ENCODE measurements at regions not wholly inside any gene's neighbourhood (a gene's known extent, or its start where the extent isn't known, plus 50 kb on each side); places are given as distances from the start of the nearest gene placed in this dataset.

- TF ChIP-seq, protein P1, sequence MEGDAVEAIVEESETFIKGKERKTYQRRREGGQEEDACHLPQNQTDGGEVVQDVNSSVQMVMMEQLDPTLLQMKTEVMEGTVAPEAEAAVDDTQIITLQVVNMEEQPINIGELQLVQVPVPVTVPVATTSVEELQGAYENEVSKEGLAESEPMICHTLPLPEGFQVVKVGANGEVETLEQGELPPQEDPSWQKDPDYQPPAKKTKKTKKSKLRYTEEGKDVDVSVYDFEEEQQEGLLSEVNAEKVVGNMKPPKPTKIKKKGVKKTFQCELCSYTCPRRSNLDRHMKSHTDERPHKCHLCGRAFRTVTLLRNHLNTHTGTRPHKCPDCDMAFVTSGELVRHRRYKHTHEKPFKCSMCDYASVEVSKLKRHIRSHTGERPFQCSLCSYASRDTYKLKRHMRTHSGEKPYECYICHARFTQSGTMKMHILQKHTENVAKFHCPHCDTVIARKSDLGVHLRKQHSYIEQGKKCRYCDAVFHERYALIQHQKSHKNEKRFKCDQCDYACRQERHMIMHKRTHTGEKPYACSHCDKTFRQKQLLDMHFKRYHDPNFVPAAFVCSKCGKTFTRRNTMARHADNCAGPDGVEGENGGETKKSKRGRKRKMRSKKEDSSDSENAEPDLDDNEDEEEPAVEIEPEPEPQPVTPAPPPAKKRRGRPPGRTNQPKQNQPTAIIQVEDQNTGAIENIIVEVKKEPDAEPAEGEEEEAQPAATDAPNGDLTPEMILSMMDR (IDR thresholded peaks at IDR 0.05), result no peak
- TF ChIP-seq ZFX (IDR thresholded peaks at IDR 0.05; ENCODE audit: borderline replicate concordance), result no peak
Observed at GRCh38 chr17:65474660-65475059, 86.8 kb downstream of the AXIN2 start.

Measured in 22Rv1 (cell line).